ENCODE measurements at regions not wholly inside any gene's neighbourhood (a gene's known extent, or its start where the extent isn't known, plus 50 kb on each side); places are given as distances from the start of the nearest gene placed in this dataset.

DNA sequence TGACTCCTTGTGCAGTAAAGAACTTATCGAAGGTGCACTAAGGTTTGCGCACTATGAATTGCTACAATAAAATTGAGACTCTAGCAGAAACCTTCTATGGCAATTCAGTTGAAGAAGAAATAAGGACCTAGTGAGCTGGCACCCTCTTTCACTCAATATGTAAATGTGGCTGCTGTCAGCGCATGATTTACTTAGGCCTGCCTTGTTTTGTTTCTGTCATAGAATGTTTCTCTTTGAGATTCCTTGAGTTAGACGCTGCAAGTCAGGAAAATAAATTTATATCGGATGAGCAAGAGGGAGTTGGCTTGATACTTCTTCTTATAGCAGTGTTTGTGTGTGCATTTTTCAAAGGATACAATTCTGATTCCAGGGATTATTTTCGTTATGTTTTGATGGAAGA lies 322.1 kb downstream of the BLID start:
- no peak for DNase-seq (ENCODE audit: low spot score)

DNA sequence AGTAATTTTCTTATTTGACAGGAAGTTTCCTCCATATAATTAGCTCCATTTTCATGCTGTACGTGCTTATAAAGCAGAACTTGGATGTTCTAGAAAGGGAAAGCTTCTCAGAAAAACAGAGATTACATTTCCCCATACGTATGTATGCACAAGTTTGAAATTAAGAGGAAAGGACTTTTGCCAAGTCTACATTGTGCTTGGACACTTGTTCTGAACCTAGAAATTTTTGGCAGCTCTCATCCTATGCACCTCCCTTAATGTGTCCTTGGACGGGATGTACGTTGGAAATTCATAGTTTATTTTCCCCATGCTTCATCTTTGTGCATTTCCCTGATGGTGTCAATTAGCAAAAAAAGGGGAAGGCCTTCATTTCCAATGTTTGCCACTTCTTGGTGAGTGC lies 322.7 kb downstream of the BLID start:
- no peak for DNase-seq (ENCODE audit: low spot score)

DNA sequence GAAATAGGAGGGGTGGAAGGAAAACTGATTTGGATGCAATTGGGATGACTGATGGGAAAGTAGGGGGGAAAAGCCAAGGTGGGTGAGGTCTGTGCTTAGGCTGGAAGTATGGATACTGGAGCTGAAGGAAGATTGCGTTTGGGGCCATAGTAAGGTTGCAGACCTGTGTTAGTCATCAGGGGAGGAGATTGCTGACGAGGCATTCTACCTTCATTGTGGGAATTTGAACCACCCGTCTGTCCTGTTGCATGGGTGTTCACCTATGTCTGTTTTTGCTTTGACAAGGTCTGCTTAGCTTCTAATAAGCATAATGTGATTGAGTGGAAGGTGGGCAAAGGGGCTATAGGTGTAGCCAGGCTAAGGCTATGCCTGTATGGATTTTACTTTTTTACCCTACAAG lies 323.8 kb downstream of the BLID start:
- DNase-seq (ENCODE audit: low spot score): no peak

DNA sequence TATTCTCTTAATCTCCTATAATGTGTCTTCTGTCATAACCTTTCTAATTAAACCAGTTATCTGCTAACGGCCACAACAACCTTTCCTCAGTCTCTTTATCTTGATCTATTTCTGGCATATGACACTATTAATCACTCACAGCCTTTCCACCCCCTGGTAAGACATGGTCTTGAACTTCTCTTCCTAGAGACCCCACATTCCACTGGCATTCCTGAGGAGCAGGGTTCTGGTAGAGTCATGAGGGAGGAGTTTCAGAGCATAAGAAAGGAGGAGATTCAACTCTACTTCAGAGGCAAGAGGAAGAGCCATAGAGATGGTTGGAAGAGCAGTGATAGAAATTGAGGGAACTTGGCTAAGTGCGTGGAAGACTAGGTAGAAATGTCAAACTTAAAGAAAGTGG lies 325.6 kb downstream of the BLID start:
- DNase-seq (ENCODE audit: low spot score): no peak

DNA sequence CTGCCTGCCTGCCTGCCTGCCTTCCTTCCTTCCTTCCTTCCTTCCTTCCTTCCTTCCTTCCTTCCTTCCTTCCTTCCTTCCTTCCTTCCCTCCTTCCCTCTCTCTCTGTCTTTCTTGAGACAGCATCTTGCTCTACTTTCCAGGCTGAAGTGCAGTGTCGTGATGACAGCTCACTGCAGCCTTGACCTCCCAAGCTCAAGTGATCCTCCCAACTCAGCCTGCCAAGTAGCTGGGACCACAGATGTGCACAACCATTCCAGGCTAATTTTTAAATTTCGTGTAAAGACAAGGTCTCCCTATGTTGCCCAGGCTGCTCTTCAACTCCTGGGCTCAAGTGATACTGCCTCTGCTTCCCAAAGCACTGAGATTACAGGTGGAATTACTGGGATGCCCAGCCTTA lies 328.2 kb upstream of the SORL1-AS1 start:
- no peak for DNase-seq (ENCODE audit: low spot score)

DNA sequence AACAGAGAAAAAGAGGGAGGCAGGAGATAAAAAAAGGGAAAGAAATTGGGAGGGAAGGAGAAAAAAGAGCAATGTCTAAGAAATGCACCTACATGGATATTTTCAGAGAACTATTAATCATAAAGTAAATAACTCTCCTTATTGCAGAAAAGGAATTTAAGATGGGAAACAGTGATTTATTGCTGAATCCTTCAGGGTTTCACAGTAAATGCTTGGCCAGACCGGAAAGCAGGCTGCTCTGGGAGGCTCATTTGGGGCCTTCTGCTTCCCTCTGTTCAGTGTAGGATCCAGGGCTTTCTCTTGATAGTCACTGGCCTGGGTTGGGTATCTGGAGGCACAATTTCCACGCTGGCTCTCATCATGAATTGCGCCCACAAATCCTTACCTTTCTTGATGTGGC lies 324.3 kb upstream of the SORL1-AS1 start:
- DNase-seq (ENCODE audit: low spot score): no peak

DNA sequence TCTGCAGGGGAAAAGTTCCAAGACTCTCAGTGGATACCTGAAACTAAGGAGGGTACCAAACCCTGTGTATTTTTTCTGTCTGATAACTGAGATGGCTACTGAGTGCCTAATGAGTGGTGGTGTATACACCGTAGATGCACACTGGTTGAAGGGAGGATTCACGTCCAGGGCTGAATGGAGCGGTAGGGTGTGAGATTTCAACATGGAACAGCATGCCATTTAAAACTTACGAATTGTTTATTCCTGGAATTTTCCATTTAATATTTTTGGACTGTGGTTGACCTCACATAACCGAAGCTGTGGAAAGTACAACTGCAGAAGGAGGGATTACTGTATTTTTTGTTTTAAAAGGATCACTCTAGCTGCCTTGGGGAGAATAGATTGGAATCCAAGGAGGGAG lies 322.5 kb upstream of the SORL1-AS1 start:
- DNase-seq (ENCODE audit: low spot score): no peak

DNA sequence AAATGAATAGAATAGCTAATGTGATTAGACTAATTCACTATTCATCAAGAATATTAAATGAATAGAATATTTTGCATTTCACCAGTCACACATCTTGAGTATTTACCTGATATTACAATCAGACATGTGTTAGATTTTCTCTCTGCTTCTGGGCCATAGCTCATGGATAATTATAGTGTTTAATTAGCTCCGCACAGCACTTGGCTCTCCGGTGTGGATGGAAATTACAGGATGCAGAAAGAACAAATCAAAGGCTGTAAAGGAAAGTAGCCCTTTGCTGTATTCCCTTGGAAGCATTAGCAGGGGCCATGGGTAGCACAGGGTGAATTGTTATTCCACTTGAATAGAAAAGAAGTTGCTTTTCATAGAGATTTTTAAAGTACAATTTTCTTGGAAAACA lies 320.3 kb upstream of the SORL1-AS1 start:
- no peak for DNase-seq (ENCODE audit: low spot score)

DNA sequence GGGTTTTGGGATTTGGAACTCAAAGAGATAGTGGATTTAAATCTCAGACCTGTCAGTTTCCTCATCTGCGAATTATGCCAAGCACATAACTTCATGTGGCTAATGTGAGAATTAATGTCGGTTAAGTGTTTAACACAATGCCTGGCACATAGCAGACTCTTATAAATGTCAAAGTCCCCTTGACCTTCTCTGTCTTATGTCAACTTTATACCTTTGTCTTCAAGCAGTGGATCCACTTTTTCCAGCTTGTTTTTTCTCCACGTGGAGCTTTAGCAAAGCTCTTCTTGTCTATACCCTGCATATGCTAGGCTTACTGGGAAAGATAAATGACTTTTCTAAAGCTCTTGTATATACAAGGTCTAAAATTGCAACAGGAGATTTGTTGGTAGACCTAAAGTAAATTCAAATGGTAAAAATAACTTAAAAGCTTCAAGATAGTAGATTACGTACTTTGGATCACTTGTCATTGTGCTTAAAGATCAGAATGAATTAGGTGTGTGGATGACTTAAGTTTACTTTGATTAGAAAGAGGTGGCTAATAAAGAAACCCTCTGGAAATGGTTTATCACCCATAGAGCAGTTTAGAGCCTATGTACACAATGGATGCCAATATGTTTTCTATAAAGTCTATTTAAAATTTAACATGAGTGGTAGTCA lies 318.3 kb upstream of the SORL1-AS1 start:
- DNase-seq (ENCODE audit: low spot score): no peak

DNA sequence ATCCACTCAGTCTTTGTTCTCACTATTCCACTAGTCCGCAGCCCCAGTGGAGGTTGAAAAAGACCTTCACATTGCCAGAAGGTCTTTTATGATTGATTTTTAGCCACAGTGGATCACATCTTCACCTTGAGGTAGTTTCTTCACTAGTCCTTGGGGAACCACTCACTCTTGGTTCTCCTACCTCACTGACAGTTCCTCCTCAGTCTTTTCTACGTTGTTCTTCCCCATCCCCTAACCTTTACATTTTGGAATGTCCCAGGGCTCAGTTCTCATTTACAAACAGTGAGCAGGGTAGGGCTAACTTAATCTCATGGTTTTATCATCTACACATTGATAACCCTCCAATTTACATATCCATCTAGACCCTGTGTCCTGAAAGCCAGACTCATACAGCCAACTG lies 316.4 kb upstream of the SORL1-AS1 start:
- no peak for DNase-seq (ENCODE audit: low spot score)

DNA sequence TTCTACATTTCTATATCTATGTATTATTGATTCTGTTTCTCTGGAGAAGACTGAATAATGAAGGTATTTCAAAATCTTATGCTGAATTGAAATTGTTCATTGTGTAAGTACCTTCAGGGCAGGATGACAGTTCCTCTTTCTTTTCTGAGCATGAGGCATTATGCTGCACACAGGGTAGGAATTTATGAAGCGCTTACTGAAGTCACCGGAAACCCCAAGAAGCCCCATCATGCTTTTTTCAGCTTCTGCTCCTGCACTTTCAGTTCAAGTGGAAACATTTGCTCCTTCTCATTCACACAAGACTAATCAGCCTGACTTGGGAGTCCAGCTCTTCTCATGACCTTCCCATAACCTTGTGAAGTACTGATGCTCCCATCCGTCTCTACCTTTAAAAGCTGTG lies 314.7 kb upstream of the SORL1-AS1 start:
- no peak for DNase-seq (ENCODE audit: low spot score)

DNA sequence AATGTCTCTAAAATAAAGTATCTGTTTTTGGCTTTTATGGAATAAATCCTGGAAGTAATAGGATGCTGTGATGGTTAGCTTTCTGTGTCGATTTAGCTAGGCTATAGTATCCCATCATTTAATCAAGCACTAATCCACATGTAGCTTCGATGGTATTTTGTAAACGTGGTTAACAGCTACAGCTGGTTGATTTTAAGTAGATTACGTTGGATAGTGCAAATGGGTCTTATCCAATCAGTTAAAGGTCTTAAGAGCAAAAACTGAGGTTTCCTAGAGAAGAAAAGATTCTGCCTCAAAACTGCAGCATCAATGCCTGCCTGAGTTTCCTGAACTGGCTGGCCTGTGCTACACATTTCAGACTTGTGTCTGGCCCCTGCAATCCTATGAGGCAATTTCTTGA lies 314.2 kb upstream of the SORL1-AS1 start:
- no peak for DNase-seq (ENCODE audit: low spot score)

DNA sequence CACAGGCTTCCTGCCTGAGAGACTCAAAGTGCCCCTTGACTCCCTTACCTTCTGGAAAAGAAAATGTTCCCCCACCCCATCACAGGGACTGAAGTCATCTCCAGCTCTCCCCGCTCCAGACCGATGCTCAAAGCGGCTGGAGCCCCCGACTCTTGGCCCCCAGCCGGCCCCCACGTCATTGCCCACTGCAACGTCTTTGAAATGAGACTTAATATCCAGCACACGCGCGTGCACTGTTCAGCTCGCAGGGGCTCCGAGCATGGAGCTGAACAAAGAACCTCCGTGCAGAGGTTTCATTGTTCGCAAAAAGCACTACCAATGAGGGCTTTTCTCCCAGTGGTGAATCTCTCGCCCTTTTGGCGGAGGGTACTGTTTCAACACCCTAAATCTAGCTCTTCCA lies 313.4 kb upstream of the SORL1-AS1 start:
- DNase-seq (ENCODE audit: low spot score): no peak

DNA sequence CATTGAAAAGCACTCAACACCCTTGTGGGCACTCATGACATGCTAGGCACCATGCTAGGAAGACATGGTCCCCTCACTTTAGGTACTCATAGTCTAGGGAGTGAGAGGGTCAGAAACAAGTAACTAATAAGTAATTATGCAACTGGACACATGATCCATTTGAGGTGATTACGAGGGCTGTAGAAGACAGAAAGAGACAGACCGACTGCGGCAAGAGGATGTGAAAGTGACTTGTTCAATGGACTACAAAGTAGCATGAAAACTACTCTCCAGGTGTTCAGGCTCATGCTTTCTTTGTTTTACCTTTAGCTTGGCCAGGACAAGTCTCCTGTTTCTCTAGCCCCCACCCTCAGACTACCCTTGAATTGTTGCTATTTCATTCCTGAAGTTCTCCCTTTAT lies 310.8 kb upstream of the SORL1-AS1 start:
- DNase-seq (ENCODE audit: low spot score): no peak

DNA sequence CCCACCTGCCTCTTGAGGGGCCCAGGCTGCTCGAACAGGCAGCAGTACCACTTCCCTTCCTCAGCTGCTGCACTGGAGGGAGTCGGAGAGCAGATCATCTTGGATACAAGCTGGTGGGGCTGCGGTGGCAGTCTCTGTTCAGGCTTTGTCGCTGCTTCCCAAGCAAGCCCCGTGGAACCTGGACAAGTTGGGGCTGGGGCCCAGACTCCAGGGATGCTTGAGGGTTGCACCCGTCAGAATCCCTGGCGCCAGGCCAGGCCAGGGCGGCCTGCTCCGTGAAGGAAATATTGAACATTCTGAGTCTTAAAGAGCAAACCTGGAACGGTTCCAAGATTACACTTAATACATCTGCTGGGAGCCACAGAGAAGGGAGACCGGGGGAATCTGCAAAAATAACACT lies 310.1 kb upstream of the SORL1-AS1 start:
- DNase-seq (ENCODE audit: low spot score): no peak

DNA sequence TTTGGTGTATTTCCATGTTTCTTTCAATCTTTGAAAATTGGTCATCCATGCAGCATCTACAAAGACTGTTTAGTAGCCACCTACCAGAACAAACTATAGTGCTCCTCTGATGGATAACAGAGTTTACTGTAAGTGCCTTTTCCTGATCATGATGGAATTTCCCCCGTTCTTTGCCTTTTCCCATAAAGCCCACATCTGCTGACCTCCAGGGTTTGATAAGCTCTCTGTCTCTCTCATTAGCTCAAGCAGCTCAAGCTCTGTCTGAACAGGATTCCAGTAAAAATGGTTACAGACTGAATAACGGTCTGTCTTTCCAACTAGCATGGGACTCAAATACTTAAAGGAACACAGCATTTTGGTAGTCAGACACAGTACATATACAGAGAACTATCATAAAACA lies 308.4 kb upstream of the SORL1-AS1 start:
- no peak for DNase-seq (ENCODE audit: low spot score)

DNA sequence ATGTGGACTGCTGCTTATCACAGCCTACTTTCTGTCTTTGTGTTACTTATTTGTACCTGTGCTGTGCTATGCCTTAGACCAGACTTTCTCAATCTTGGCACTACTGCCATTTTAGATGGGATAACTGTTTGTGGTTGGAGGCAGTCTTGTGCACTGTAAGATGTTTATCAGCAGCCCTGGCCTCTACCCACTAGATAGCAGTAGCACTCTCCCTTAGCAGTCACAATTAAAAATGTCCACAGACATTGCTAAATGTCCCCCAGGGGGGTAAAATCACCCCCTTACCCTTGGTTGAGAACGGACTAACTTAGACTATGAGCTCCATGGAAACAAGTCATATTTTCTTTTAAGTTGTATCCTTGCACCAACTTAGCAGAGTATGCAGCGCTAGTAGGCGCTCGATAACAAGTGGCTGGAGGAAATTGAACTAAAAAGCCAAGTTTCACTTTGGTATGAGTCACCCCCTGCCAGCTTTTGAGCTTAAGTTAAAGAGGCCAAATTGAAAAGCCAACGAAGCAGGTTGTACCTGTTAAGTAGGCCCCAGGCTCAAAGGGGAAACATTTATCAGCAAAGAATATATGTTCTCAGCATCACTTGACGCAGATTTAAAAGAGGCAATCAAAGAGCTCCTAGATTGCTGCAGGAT lies 304.8 kb upstream of the SORL1-AS1 start:
- no peak for DNase-seq (ENCODE audit: low spot score)

DNA sequence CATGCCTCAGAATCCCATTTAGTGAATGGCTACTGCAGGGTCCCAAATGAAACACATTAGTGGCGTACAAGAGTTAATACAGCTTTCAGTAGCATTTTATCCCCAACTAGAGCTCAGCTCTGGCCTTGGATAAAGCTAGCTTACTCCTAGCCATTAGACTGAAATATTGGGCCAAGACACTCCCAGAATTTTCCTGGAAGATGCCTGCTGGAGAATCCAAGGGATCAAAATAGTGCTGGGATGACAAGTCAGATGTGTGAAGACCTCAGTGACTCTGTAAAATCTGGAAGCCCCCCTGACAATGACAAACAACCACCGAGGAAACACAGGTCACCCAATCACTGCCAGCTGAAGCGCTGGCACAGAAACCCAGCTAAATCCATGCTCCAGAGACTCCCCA lies 303.1 kb upstream of the SORL1-AS1 start:
- DNase-seq (ENCODE audit: low spot score): no peak

DNA sequence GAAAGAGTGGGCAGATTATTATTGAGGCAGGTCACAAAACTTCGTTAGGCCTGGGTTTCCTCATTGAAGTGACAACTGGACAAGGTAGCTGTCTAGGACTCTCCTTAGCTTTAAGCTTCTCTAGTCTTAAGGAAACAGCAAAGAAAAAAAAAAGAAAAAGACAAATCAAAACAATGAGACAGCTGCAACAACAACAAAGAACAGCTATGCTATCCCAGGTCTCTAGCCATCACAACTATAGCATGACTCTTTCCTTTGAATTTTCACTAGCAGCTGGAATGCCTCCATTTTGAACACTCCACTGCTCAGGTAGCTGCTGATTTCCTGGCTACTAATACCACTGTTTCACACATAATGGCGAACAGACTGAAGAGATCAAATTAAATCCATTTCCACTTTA lies 302.4 kb upstream of the SORL1-AS1 start:
- no peak for DNase-seq (ENCODE audit: low spot score)

DNA sequence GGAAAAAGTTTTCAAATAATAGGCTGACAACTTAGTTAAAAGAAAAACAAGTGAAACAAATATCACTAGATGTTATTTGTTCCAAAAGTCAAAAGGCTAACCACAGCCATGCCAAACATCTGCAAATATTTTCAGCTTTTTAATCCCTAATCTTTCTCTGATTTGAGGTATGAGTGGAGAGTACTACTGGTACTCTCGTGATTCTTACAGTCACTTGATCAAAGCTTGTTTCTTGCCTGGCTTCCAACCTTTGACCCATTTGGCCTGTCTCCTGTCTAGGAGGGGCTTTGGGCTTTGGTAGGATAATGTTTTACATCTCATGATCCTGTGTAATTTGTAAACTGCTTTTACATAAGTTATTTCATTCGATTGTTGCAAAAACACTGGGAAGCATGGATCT lies 301.8 kb upstream of the SORL1-AS1 start:
- DNase-seq (ENCODE audit: low spot score): no peak

DNA sequence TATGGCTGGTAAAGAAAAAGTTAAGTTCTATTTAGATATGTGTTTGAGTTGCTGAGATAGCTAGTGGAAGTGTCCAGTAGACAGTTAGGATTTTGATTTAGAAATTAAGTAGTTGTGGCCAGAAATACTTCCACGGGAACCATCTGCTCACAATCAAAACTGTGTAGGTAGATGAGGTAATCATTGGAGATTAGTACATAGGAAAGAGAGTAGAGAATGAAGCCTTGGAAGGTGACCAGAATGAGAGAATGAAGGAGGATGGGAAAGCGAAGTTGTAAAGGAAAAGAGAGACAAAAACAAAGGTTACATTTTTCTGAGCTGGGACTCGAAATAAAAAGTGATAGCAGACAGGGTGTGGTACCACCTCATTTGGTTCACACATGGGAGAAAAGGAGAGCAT lies 296.9 kb upstream of the SORL1-AS1 start:
- DNase-seq (ENCODE audit: low spot score): no peak

DNA sequence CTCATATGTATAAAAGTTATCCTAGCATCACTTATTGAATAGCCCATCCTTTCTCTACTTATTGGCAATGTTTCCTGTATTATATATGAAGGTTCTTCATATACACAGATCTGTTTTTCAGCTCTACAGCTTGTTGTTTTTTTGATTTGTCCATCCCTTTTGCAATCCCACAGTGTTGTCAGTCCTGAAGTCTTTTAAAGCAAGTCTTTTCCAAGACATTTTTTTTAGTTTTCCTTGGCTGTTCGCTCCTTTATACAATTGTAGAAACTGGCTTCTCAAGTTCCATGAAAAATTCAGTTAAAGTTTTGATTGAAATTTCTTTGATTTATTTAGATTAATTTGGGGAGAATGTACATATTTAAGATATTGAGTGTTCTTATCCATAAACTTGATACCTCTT lies 295.3 kb upstream of the SORL1-AS1 start:
- no peak for DNase-seq (ENCODE audit: low spot score)

DNA sequence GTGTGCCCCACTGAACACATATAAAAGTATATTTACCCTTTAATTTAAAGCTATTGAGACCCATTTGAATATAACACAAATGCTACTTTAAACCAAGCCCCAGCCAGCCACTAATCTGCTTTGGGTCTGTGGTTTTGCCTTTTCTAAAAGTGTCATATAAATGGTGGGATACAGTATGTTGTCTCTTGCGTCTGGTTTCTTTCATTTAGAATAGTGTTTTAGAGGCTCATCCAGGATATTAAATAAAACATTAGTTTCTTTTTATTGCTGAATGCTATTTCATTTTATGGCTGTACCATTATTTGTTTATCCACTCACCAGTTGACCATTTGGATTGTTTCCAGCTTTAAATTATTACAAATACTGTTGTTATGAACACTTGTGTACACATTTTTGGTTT lies 290.5 kb upstream of the SORL1-AS1 start:
- DNase-seq (ENCODE audit: low spot score): no peak

DNA sequence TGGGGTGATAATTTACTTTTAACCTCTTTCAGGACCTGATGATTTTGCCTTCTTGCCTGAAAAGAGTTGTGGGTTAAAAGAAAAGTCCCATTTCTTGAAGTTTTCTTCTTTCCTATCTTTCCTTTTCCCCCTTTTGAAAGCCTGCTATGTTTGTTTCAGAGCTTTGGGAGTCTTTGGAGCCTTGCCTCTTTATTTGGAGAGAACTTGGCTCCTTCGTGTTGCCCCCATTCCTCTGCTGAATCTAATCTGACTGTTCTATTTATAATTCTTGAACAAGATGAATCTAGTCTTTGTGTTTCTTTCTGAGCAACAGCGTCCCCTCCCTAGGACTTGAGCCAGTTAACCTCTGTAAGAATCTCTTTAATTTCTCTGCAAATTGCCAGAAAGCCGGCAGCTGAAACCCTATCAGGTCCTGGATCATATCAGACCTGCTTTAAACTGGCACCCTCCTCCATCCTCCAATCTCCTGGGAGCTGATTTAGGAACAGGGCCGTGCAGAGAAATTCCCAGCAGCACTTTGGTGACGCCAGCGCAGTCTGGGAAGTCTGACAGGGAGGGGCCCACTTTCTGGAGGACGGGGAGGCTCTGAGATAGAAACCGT lies 289.1 kb upstream of the SORL1-AS1 start:
- DNase-seq (ENCODE audit: low spot score): no peak

Measured in CD4-positive, alpha-beta T cell treated with Interleukin-15 for 4 hours (primary cell).